Stomach (tissue), 4 donors: ENCODE measurements at regions not wholly inside any gene's neighbourhood (a gene's known extent, or its start where the extent isn't known, plus 50 kb on each side); places are given as distances from the start of the nearest gene placed in this dataset.

Experiments
- POLR2A ChIP-seq, 4 donors: fragments of 450-650 bp; IDR thresholded peaks; one replicate each; pipeline ENCODE4 v1.6.1; 2016; ENCODE audit warnings: antibody characterized with exemption in 4 of 4, control low read depth in 2 of 4, mild to moderate bottlenecking in 1 of 4, moderate library complexity in 1 of 4
- TF ChIP-seq, protein P1 (sequence below), 7 experiments: fragments of 450-650 bp in 4 of 7; fragments of 200-600 bp in 3 of 7; sonication (generic) in 3 of 7; IDR thresholded peaks; one replicate each; pipeline ENCODE4 v1.5.1; 2016 to 2019; ENCODE audit warnings: antibody characterized with exemption in 7 of 7, control low read depth in 2 of 7, mild to moderate bottlenecking in 1 of 7

DNA sequence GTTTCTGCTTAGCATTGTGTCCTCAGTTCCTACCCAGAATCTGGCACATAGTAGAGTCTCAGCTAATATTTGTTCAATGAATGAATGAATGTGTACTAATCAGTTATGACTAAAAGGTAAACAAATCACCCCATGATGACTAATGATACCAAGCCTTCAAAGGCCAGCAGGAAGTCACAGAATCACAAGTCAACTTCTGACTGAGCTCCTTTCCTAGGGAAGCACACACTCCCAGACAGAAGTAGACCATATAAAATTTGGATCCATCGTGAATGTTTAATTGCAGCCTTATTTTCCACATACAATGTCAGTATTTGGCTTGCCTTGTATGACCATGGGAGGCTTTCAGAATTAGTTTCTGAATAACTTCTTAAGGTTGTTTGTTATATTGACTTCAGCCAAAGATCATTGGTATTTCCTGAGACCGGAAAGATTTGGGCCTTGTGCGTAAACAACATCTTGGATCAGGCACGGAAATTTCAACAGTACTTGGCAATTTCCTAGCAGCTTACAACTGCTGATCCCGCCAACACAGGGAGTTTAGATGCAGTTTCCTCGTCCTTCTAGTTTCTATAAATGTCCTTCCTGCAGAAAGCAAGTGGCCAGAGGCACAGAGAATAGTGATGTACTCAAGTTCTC, 185.9 kb upstream of the ATP1B1 start:
- TF ChIP-seq, protein P1, sequence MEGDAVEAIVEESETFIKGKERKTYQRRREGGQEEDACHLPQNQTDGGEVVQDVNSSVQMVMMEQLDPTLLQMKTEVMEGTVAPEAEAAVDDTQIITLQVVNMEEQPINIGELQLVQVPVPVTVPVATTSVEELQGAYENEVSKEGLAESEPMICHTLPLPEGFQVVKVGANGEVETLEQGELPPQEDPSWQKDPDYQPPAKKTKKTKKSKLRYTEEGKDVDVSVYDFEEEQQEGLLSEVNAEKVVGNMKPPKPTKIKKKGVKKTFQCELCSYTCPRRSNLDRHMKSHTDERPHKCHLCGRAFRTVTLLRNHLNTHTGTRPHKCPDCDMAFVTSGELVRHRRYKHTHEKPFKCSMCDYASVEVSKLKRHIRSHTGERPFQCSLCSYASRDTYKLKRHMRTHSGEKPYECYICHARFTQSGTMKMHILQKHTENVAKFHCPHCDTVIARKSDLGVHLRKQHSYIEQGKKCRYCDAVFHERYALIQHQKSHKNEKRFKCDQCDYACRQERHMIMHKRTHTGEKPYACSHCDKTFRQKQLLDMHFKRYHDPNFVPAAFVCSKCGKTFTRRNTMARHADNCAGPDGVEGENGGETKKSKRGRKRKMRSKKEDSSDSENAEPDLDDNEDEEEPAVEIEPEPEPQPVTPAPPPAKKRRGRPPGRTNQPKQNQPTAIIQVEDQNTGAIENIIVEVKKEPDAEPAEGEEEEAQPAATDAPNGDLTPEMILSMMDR (IDR thresholded peaks at IDR 0.05) = no peak
- no peak for TF ChIP-seq POLR2A (IDR thresholded peaks at IDR 0.05)
